ENCODE measurements at regions not wholly inside any gene's neighbourhood (a gene's known extent, or its start where the extent isn't known, plus 50 kb on each side); places are given as distances from the start of the nearest gene placed in this dataset.

DNA sequence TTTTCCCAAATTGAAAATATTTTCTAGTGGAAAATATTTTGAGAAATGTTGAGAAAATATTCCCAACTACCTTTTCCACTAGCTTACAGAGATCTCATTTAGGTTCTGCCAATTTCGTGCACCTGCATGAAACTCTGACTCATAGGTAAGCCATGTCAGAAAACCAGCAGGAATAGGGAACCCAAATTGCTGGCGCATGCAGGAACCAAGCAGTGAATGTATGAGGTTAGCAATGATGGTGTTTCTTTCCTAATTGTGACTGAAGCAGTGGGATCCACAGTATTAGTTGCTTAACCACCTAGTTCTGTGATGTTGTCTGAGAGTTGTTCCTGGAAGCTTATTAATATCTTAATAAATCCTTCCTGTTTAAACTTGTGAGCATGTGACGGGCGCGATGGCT, 381.0 kb upstream of the TRAM1L1 start:
- TF ChIP-seq CTCF (IDR thresholded peaks at IDR 0.05): no peak
- H3K9me3 Mint-ChIP-seq (ENCODE audit: unreplicated experiment): no peaks in the 10 kb centered on the region
- no peak for DNase-seq (ENCODE audit: extremely low spot score, unreplicated experiment)
- no peak overlapping the region for H3K27ac Mint-ChIP-seq (ENCODE audit: unreplicated experiment)
- no peaks in the 10 kb centered on the region for H3K36me3 Mint-ChIP-seq (ENCODE audit: unreplicated experiment)
- no peak overlapping the region for H3K4me3 Mint-ChIP-seq (ENCODE audit: unreplicated experiment)
- peaks cover 6% of the 10 kb centered on the region for H3K27me3 Mint-ChIP-seq (ENCODE audit: unreplicated experiment)
- H3K4me1 Mint-ChIP-seq (ENCODE audit: unreplicated experiment): no peaks in the 10 kb centered on the region

- H3K4me3 Mint-ChIP-seq (ENCODE audit: unreplicated experiment): no peak overlapping the region
- DNase-seq (ENCODE audit: extremely low spot score, unreplicated experiment): no peak
- no peak for TF ChIP-seq CTCF (IDR thresholded peaks at IDR 0.05)
- H3K4me1 Mint-ChIP-seq (ENCODE audit: unreplicated experiment): no peaks in the 10 kb centered on the region
- H3K9me3 Mint-ChIP-seq (ENCODE audit: unreplicated experiment): peaks cover 5% of the 10 kb centered on the region
- H3K27me3 Mint-ChIP-seq (ENCODE audit: unreplicated experiment): peaks cover 6% of the 10 kb centered on the region
- H3K36me3 Mint-ChIP-seq (ENCODE audit: unreplicated experiment): no peaks in the 10 kb centered on the region
- no peak overlapping the region for H3K27ac Mint-ChIP-seq (ENCODE audit: unreplicated experiment)
These were observed 382.0 kb upstream of the TRAM1L1 start for GRCh38 chr4:117467404-117467803.

DNA sequence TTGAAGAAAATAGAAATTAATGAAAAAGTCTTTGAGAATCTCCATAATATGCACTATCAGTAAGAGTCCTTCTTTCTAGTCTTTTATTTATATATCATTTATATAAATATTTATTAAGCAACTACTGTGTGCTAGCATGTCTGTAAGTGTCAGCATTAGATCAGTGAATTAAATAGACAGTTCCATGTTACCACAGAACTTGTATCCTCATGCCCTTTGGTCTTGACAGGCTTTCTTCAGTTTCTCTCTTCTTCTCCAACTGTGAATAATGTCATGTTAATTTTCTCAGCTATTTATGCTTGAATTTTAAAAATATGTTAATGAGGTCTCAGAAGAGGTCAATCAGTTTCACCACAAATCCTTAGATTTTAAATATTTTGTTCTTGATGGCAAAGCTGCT, 389.6 kb upstream of the TRAM1L1 start:
- H3K27ac Mint-ChIP-seq (ENCODE audit: unreplicated experiment): no peak overlapping the region
- no peaks in the 10 kb centered on the region for H3K4me1 Mint-ChIP-seq (ENCODE audit: unreplicated experiment)

DNA sequence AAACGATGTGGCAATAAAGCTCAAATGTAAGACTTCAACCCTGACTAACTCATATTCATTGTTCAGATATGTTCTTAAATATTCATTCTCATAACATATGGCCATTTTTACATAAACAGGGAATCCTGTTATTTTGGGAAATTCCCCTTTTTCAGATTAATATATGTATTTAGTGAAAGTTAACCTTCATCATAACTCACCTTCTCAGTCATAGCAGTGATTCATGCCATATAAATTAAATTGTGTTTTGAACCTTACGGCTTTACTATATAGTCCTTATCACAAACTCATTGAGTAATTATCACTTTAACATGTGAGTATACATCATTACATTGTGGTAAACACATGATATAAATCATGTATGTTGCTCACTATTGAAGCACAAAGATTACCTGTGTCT, 392.5 kb upstream of the TRAM1L1 start:
- H3K36me3 Mint-ChIP-seq (ENCODE audit: unreplicated experiment): no peaks in the 10 kb centered on the region
- peaks cover 4% of the 10 kb centered on the region for H3K27me3 Mint-ChIP-seq (ENCODE audit: unreplicated experiment)
- H3K9me3 Mint-ChIP-seq (ENCODE audit: unreplicated experiment): peaks cover 3% of the 10 kb centered on the region

More for the DNA sequence above, 389.6 kb upstream of the TRAM1L1 start:
- TF ChIP-seq CTCF (IDR thresholded peaks at IDR 0.05): no peak
- Mint-ChIP-seq H3K4me3 (ENCODE audit: unreplicated experiment) (no peak overlapping the region), H3K27me3 (ENCODE audit: unreplicated experiment) (peaks cover 4% of the 10 kb centered on the region), H3K36me3 (ENCODE audit: unreplicated experiment) (no peaks in the 10 kb centered on the region), H3K9me3 (ENCODE audit: unreplicated experiment) (peaks cover 6% of the 10 kb centered on the region)
- no peak for DNase-seq (ENCODE audit: extremely low spot score, unreplicated experiment)

GRCh38 chr4:117478702-117479101, 393.3 kb upstream of the TRAM1L1 start:
- H3K4me1 Mint-ChIP-seq (ENCODE audit: unreplicated experiment): peaks cover 12% of the 10 kb centered on the region
- H3K9me3 Mint-ChIP-seq (ENCODE audit: unreplicated experiment): peaks cover 3% of the 10 kb centered on the region
- H3K27me3 Mint-ChIP-seq (ENCODE audit: unreplicated experiment): peaks cover 4% of the 10 kb centered on the region
- no peak for DNase-seq (ENCODE audit: extremely low spot score, unreplicated experiment)
- H3K36me3 Mint-ChIP-seq (ENCODE audit: unreplicated experiment): no peaks in the 10 kb centered on the region
- H3K4me3 Mint-ChIP-seq (ENCODE audit: unreplicated experiment): no peak overlapping the region
- no peak overlapping the region for H3K27ac Mint-ChIP-seq (ENCODE audit: unreplicated experiment)
- no peak for TF ChIP-seq CTCF (IDR thresholded peaks at IDR 0.05)

More for the DNA sequence above, 392.5 kb upstream of the TRAM1L1 start:
- Mint-ChIP-seq H3K4me3 (ENCODE audit: unreplicated experiment) (no peak overlapping the region), H3K4me1 (ENCODE audit: unreplicated experiment) (peaks cover 12% of the 10 kb centered on the region), H3K27ac (ENCODE audit: unreplicated experiment) (no peak overlapping the region)
- DNase-seq (ENCODE audit: extremely low spot score, unreplicated experiment): no peak
- TF ChIP-seq CTCF (IDR thresholded peaks at IDR 0.05): no peak
